ENCODE measurements at regions not wholly inside any gene's neighbourhood (a gene's known extent, or its start where the extent isn't known, plus 50 kb on each side); places are given as distances from the start of the nearest gene placed in this dataset.

GRCh38 chr5:162567644-162568043 lies 500.1 kb downstream of the GABRG2 start:
- TF ChIP-seq CTCF (conservative IDR thresholded peaks at IDR 0.05 in 1 of 2, IDR thresholded peaks at IDR 0.05 in 1 of 2; ENCODE audit: low read depth in 1 of 2, low read length in 2 of 2) (no peak), EZH2 (IDR thresholded peaks at IDR 0.05; ENCODE audit: low read length, missing control alignments) (no peak)
